ENCODE measurements at regions not wholly inside any gene's neighbourhood (a gene's known extent, or its start where the extent isn't known, plus 50 kb on each side); places are given as distances from the start of the nearest gene placed in this dataset.
"Not testable (repeated sequence)": the region's sequence is repeated elsewhere in the genome, so short reads cannot be mapped to it uniquely, and the experiment has no call there.

DNA sequence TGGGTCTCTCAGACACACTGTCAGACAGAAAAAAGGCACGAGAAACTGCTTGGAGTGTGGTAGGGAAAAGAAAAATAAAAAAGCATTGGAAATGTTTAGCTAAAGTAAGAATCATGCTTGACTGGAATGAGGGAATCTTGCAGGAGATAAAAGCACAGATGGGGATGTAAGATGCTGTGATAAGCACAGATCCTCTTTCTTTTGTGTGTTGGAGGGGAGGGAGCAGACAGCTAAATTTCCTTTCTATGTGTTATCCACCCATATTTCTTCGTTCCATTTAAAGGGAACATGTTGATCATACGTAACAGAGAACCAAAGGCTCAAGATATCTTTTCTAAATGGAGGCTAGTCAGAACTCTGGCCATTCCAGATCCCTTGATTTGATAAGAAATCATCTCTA is 614.0 kb upstream of the LCORL start:
- ATAC-seq (replicated peaks in 1 of 2) (no peak), DNase-seq (no peak)
- Mint-ChIP-seq H3K9me3 (peaks cover 2 to 3% of the 10 kb centered on the region in 2 donors), H3K4me3 (no peak overlapping the region), H3K36me3 (ENCODE audit: insufficient read depth in 2 of 2) (no peaks in the 10 kb centered on the region), H3K27ac (no peak overlapping the region), H3K27me3 (ENCODE audit: low read depth) (no peaks in the 10 kb centered on the region), H3K4me1 (ENCODE audit: low read depth) (no peaks in the 10 kb centered on the region)

DNA sequence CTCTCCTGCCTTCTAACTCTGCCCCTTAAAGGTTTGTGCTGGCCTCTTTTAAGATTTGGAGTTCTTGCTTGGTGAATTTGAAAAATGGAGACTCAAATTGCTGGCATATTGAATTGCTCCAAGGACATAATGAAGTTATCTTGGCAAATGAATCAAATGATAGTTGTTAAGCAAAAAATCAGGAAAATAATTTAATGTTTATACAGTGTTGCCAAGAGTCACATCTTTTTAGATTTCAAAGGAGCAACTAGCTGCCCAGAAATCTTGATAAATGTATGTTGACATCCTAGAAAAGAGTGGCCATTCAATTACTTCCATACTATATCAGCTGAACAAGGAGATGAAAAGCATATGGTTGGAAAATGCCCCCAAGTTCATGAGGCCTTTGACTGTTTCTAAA is 610.0 kb upstream of the LCORL start:
- no peak overlapping the region for H3K4me3 Mint-ChIP-seq
- no peaks in the 10 kb centered on the region for H3K27me3 Mint-ChIP-seq (ENCODE audit: low read depth)
- H3K27ac Mint-ChIP-seq, result no peak overlapping the region
- DNase-seq, result no peak
- no peaks in the 10 kb centered on the region for H3K4me1 Mint-ChIP-seq (ENCODE audit: low read depth)
- ATAC-seq (replicated peaks in 1 of 2), result no peak
- H3K36me3 Mint-ChIP-seq (ENCODE audit: insufficient read depth in 2 of 2), result no peaks in the 10 kb centered on the region
- peaks cover 1 to 2% of the 10 kb centered on the region in 2 donors for H3K9me3 Mint-ChIP-seq

DNA sequence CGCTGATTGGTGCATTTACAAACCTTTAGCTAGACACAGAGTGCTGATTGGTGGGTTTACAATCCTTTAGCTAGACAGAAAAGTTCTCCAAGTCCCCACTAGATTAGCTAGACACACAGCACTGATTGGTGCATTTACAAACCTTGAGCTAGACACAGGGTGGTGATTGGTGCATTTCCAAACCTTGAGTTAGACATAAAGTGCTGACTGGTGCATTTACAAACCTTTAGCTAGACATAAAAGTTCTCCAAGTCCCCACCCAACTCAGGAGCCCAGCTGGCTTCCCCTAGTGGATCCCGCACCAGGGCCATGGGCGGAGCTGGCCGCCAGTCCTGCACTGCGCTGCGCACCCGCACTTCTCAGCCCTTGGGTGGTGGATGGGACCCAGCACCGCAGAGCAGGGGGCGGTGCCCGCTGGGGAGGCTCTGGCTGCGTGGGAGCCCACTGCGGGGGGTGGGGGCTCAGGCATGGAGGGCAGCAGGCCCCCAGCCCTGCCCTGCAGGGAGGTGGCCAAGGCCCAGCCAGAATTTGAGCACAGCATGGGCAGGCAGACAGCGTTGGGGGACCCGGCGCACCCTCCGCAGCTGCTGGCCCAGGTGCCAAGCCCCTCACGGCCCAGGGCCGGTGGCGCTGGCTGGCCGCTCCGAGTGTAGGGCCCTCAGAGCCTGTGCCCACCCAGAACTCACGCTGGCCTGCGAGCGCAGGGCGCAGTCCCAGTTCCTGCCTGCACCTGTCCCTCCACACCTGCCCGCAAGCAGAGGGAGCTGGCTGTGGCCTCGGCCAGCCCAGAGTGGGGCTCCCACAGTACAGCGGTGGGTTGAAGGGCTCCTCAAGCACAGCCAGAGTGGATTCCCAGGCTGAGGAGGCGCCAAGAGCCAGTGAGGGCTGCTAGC is 608.9 kb upstream of the LCORL start:
- H3K9me3 Mint-ChIP-seq, result peaks cover 1 to 2% of the 10 kb centered on the region in 2 donors
- ATAC-seq (replicated peaks in 1 of 2) (no peak), DNase-seq (no peak)
- H3K27me3 Mint-ChIP-seq (ENCODE audit: low read depth), result no peaks in the 10 kb centered on the region
- H3K4me1 Mint-ChIP-seq (ENCODE audit: low read depth), result no peaks in the 10 kb centered on the region
- H3K27ac Mint-ChIP-seq, result no peak overlapping the region
- H3K36me3 Mint-ChIP-seq (ENCODE audit: insufficient read depth in 2 of 2), result no peaks in the 10 kb centered on the region
- no peak overlapping the region for H3K4me3 Mint-ChIP-seq

DNA sequence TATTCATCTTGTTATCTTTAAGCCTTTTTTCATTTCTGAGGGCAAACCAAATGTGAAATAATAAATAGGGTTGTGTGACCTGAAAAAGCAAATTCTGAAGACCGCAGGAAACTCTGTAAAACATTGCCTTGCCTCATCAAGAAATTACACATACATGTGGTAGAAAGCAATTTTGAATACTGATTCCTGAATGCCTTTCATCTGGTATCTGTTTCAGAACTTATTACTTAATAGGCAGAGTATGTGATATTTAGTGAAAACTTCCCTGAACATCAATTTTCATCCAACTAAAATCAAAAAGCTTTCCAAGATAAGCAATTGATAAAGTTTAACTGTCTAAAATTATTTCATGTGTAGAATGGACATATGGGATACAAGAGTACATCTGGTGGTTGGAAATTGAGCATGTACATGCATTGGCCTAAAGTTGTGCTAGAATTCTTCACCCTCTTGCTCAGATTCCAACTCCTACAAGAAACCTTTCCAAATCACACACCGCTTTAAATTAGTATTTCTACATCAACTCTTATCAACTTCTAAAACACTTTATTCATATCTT is 606.0 kb upstream of the LCORL start:
- Mint-ChIP-seq H3K9me3 (peaks cover 1 to 2% of the 10 kb centered on the region in 2 donors), H3K27ac (no peak overlapping the region), H3K27me3 (ENCODE audit: low read depth) (no peaks in the 10 kb centered on the region), H3K4me1 (ENCODE audit: low read depth) (no peaks in the 10 kb centered on the region), H3K4me3 (no peak overlapping the region), H3K36me3 (ENCODE audit: insufficient read depth in 2 of 2) (no peaks in the 10 kb centered on the region)
- DNase-seq (no peak), ATAC-seq (replicated peaks in 1 of 2) (no peak)

DNA sequence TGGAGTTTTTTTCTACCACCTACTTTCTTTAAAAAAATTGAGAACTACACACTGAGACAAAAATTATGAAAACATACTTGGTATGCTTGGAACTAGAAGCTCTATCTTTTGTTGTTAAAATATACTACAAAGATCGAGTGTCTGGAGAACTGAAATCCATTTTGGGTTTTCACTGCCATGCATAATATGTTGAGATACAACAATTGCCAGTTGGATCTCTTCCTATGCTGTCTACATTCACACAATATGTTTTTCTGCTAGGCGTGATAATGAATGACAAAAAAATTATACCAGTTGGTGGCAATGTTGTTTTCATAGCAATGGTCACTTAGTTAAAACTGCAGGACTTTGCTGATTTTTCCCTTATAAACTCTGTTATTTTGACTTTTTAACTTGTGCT is 605.4 kb upstream of the LCORL start:
- Mint-ChIP-seq H3K4me3 (no peak overlapping the region), H3K36me3 (ENCODE audit: insufficient read depth in 2 of 2) (no peaks in the 10 kb centered on the region), H3K27me3 (ENCODE audit: low read depth) (no peaks in the 10 kb centered on the region), H3K27ac (no peak overlapping the region), H3K9me3 (peaks cover 1 to 2% of the 10 kb centered on the region in 2 donors), H3K4me1 (ENCODE audit: low read depth) (no peaks in the 10 kb centered on the region)
- ATAC-seq (replicated peaks in 1 of 2) (no peak), DNase-seq (no peak)

DNA sequence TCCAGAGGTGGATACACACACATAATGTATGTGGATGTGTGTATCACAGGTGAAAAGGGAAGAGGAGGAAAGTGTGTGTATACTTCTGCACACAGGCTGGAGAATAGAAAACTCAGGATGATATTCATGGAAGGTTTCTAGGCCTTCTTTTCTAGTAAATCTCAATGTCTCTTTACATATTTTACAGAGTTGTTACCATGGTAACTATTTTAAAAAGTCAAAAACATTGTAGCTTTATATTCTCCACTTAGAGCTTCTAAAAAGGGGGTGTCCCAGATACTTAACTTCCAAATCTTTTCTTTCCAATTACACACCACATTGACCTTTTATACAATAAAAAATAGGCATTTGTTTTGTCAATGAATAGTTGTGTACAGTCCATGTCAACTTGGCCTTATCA is 604.8 kb upstream of the LCORL start:
- ATAC-seq (replicated peaks in 1 of 2), result no peak
- Mint-ChIP-seq H3K4me1 (ENCODE audit: low read depth) (no peaks in the 10 kb centered on the region), H3K4me3 (no peak overlapping the region), H3K27ac (no peak overlapping the region), H3K9me3 (peaks cover 1 to 2% of the 10 kb centered on the region in 2 donors), H3K36me3 (ENCODE audit: insufficient read depth in 2 of 2) (no peaks in the 10 kb centered on the region), H3K27me3 (ENCODE audit: low read depth) (no peaks in the 10 kb centered on the region)
- no peak for DNase-seq

DNA sequence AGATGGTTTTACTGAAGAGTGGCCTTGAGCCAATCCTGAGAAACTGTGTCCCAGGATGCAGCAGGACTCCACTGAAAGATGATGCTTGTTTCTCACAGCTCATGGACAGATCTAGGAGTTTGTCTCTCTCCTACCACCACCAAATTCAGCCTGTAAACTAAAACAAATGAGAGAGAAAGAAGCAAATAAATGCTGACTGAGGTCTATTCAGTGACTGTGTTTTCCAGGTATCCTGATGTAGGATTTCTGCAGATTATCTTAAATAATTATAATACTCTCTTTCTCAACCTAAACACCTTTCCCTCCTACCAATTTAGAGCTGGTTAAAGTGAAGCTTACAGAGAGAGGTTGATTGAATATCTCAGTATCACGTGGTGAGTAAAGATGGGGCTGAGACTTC is 599.6 kb upstream of the LCORL start:
- ATAC-seq (replicated peaks in 1 of 2), result no peak
- Mint-ChIP-seq H3K36me3 (ENCODE audit: insufficient read depth in 2 of 2) (no peaks in the 10 kb centered on the region), H3K27ac (no peak overlapping the region), H3K9me3 (no peaks in the 10 kb centered on the region), H3K27me3 (ENCODE audit: low read depth) (peaks cover 4% of the 10 kb centered on the region), H3K4me1 (ENCODE audit: low read depth) (no peaks in the 10 kb centered on the region), H3K4me3 (no peak overlapping the region)
- no peak for DNase-seq

DNA sequence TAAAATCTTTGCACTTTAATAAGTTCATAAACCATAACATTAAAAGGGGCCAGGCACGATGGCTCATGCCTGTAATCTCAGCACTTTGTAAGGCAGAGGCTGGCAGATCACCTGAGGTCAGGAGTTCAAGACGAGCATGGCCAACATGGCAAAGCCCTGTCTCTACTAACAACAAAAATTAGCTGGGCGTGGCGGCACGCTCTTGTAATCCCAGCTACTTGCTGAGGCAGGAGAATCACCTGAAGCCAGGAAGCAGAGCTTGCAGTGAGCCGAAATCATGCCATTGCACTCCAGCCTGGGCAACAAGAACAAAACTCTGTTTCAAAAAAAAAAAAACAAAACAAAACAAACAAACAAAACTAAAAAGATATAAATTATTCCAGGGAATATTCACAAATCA is 595.2 kb upstream of the LCORL start:
- no peaks in the 10 kb centered on the region for H3K9me3 Mint-ChIP-seq
- H3K27me3 Mint-ChIP-seq (ENCODE audit: low read depth), result peaks cover 9% of the 10 kb centered on the region
- no peak overlapping the region for H3K27ac Mint-ChIP-seq
- H3K4me3 Mint-ChIP-seq, result no peak overlapping the region
- DNase-seq (no peak), ATAC-seq (replicated peaks in 1 of 2) (no peak)
- no peaks in the 10 kb centered on the region for H3K4me1 Mint-ChIP-seq (ENCODE audit: low read depth)
- no peaks in the 10 kb centered on the region for H3K36me3 Mint-ChIP-seq (ENCODE audit: insufficient read depth in 2 of 2)

DNA sequence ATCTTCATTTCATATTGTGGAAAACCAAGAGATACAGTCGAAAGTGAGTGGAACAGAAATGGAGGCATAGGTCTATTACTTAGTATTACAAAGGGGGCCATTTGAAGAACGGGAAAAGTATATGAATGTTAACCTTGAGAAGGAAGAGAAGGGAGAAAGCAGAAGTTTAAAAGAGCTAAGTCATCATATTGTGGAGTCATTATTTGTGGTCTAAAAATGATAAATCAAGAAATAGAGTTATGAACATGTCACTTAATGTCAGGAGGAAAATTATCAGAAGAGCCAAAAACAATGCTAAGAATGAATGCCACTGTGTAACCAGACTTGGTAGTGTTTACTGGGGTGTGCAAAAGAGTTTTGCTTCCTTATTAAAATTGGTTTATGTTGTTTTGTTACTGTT is 589.5 kb upstream of the LCORL start:
- Mint-ChIP-seq H3K27me3 (ENCODE audit: low read depth) (peaks cover 3% of the 10 kb centered on the region), H3K36me3 (ENCODE audit: insufficient read depth in 2 of 2) (peaks cover 0 to 4% of the 10 kb centered on the region in 2 donors)

DNA sequence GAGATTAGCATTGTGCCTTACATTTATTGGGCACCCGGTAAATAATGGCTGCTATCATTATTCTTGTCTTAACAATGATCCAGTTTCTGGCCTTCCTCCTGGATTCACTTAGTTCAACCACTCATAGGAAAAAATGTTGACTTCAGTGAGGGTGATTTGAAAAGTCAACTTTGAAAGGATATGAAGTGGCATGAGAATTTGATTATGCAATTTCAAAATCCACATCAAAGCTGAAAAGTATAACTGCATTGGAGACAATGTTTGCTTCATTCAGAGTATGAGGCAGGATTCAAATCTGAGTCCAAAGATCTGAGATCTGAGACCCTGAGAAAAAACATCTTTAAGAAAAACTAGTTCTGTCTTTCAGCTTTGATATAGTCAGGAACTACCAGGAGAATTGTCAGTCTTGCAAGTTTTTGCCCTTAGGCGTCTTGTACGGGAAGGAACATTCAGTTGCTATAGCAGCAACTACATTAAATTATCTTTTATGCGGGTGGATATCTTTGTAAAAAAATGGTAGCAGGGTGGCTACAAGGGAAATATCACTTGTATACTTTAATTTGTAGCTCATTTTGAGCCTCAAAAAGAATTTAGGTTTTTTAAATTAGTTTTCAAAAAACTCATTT is 587.5 kb upstream of the LCORL start:
- H3K9me3 Mint-ChIP-seq, result peaks cover 0 to 6% of the 10 kb centered on the region in 2 donors
- H3K27me3 Mint-ChIP-seq (ENCODE audit: low read depth), result no peaks in the 10 kb centered on the region
- H3K4me3 Mint-ChIP-seq, result no peak overlapping the region
- no peak overlapping the region for H3K27ac Mint-ChIP-seq
- ATAC-seq (replicated peaks in 1 of 2), result no peak
- peaks cover 0 to 4% of the 10 kb centered on the region in 2 donors for H3K36me3 Mint-ChIP-seq (ENCODE audit: insufficient read depth in 2 of 2)
- no peak for DNase-seq
- H3K4me1 Mint-ChIP-seq (ENCODE audit: low read depth), result no peaks in the 10 kb centered on the region

More for the DNA sequence above, 589.5 kb upstream of the LCORL start:
- no peaks in the 10 kb centered on the region for H3K4me1 Mint-ChIP-seq (ENCODE audit: low read depth)
- H3K27ac Mint-ChIP-seq, result no peak overlapping the region
- DNase-seq (no peak), ATAC-seq (replicated peaks in 1 of 2) (no peak)
- H3K9me3 Mint-ChIP-seq, result peaks cover 0 to 6% of the 10 kb centered on the region in 2 donors
- no peak overlapping the region for H3K4me3 Mint-ChIP-seq

DNA sequence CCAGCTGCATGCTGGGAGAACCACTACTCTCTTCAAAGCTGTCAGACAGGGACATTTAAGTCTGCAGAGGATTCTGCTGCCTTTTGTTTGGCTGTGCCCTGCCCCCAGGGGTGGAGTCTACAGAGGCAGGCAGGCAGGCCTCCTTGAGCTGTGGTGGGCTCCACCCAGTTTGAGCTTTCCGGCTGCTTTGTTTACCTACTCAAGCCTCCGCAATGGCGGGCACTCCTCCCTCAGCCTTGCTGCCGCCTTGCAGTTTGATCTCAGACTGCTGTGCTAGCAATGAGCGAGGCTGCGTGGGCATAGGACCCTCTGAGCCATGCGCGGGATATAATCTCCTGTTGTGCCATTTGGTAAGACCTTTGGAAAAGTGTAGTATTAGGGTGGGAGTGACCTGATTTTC is 581.1 kb upstream of the LCORL start:
- not testable (repeated sequence) for DNase-seq; H3K36me3 Mint-ChIP-seq (ENCODE audit: insufficient read depth in 2 of 2); H3K27ac Mint-ChIP-seq; H3K27me3 Mint-ChIP-seq (ENCODE audit: low read depth); H3K4me3 Mint-ChIP-seq; H3K9me3 Mint-ChIP-seq; H3K4me1 Mint-ChIP-seq (ENCODE audit: low read depth); ATAC-seq (replicated peaks in 1 of 2)

DNA sequence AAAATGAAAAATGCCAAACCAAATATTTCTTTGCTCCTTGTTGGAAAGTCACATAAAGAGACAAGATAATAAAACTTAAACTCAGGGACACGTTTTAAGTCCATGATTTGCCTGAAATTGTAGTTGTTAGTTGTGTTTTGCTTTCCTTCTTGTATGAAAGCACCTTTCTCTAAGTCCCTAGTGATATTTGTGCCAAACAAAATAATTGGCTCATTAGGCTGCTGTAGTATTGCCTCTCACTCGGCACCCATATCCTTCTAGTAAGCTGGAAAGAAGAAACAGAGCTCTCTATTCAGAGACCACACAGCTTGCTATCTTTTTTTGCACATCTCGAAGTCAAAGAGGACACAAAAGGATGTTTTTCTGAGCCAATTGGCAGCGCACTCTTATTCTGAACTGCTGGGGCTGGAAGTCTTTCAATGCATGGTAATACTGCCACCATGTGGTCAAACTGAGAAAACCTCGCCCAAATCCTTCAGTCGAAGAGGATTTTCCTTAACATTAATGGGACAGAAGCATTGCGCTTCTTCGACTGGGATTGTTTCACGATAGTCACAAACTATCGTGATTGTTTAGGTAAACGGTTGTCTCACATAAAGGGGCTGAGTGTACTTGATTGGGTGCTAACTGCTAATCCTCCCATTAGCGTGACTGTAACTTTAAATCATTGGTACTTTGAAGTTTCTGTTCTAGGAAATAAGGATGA is 571.9 kb upstream of the LCORL start:
- ATAC-seq (replicated peaks in 1 of 2), result peak in 1 of 2 donors; percentile 47
- no peak overlapping the region for H3K4me3 Mint-ChIP-seq

DNA sequence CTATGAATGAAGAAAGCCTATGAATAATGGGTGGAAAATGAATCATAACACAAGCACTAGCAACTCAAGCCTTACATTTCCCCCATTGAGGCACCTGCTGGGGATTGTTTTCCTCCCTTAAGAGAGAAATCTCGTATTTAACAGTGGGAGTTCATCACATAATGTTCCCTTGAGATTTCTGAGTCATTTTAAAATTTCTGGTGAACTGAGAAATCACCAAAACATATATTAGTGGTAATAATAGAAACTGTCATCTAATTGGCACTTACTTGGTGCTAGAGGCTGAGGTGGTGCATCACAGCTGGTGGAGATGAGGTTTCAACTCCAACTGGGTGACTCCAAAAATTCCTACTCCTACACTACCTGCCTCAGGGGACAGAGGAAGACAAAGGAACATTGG is 561.3 kb upstream of the LCORL start:
- Mint-ChIP-seq H3K27ac (no peak overlapping the region), H3K4me3 (no peak overlapping the region), H3K9me3 (no peaks in the 10 kb centered on the region), H3K27me3 (ENCODE audit: low read depth) (peaks cover 21% of the 10 kb centered on the region), H3K4me1 (ENCODE audit: low read depth) (no peaks in the 10 kb centered on the region), H3K36me3 (ENCODE audit: insufficient read depth in 2 of 2) (no peaks in the 10 kb centered on the region)
- ATAC-seq (replicated peaks in 1 of 2) (no peak), DNase-seq (no peak)

More for the DNA sequence above, 571.9 kb upstream of the LCORL start:
- Mint-ChIP-seq H3K27ac (no peak overlapping the region), H3K36me3 (ENCODE audit: insufficient read depth in 2 of 2) (no peaks in the 10 kb centered on the region), H3K4me1 (ENCODE audit: low read depth) (no peaks in the 10 kb centered on the region), H3K9me3 (no peaks in the 10 kb centered on the region), H3K27me3 (ENCODE audit: low read depth) (peaks cover 7% of the 10 kb centered on the region)
- peak; percentile 30 to 45 for DNase-seq

All from activated T-cell treated with anti-CD3 and anti-CD28 coated beads, Interleukin-2, amount 50 U/mL, for 72 hours (primary cell).